B cell (primary cell): ENCODE measurements at regions not wholly inside any gene's neighbourhood (a gene's known extent, or its start where the extent isn't known, plus 50 kb on each side); places are given as distances from the start of the nearest gene placed in this dataset.

Source experiments
- ATAC-seq: fragments of 200-7000 bp; cut with Tn5 transposase; one replicate; pipeline ENCODE4 v1.10.0; 2021; ENCODE audit warnings: low read depth, mild to moderate bottlenecking, moderate number of reproducible peaks, moderate library complexity
- CTCF ChIA-PET: fragments of 350-600 bp; sonication (Branson Sonifier 250); formaldehyde crosslinking; loops from one replicate; lab custom pipeline; 2021; ENCODE audit warnings: antibody characterized with exemption, inconsistent platforms; lab: Charles Lee
- POLR2A ChIA-PET: fragments of 350-600 bp; sonication (Branson Sonifier 250); formaldehyde crosslinking; loops from one replicate; lab custom pipeline; 2021; ENCODE audit warnings: antibody characterized with exemption; lab: Charles Lee
- DNase-seq: peaks from one replicate; pipeline ENCODE4 v3.0.0; 2013
- H2AFZ ChIP-seq: 2 replicates; pipeline ENCODE4 v1.6.1; 2012; ENCODE audit warnings: mild to moderate bottlenecking, low read depth, low read length; ENCODE audit not compliant: insufficient read depth, poor library complexity, severe bottlenecking
- H3K27ac ChIP-seq, 2 donors: 1 replicate in 1 of 2; 2 replicates in 1 of 2; pipeline ENCODE4 v1.5.1; 2012 to 2013; ENCODE audit warnings: low read length in 2 of 2, mild to moderate bottlenecking in 2 of 2, moderate library complexity in 1 of 2
- H3K27me3 ChIP-seq, 4 experiments: fragments of 200-600 bp in 1 of 4; sonication (generic) in 1 of 4; replicated peaks in 1 of 4; 1 replicate in 2 of 4; 2 replicates in 2 of 4; pipeline versions ENCODE4 v1.6.1 to v1.7.0; 2013 to 2016; ENCODE audit warnings: low read length in 3 of 4, mild to moderate bottlenecking in 2 of 4, mixed read lengths in 1 of 4, moderate library complexity in 1 of 4; ENCODE audit not compliant: insufficient read depth in 4 of 4, control insufficient read depth in 3 of 4; ENCODE audit errors: control extremely low read depth in 1 of 4
- H3K36me3 ChIP-seq, 2 experiments: replicated peaks in 1 of 2; 1 replicate in 1 of 2; 2 replicates in 1 of 2; pipeline versions ENCODE4 v1.6.1 to v1.7.1; 2013; ENCODE audit warnings: low read length in 1 of 2; ENCODE audit not compliant: insufficient read depth in 2 of 2, control insufficient read depth in 1 of 2; ENCODE audit errors: control extremely low read depth in 1 of 2, extremely low read depth in 1 of 2
- H3K4me1 ChIP-seq, 2 donors: fragments of 200-600 bp in 1 of 2; sonication (generic) in 1 of 2; 1 replicate in 1 of 2; 2 replicates in 1 of 2; pipeline versions ENCODE4 v1.5.1 to v1.6.1; 2013 to 2017; ENCODE audit warnings: low read length in 2 of 2; ENCODE audit not compliant: control insufficient read depth in 2 of 2, insufficient read depth in 2 of 2
- H3K4me2 ChIP-seq: replicated peaks from 2 replicates; pipeline ENCODE3; 2012; ENCODE audit warnings: mild to moderate bottlenecking, low read depth, low read length; ENCODE audit not compliant: poor library complexity, severe bottlenecking
- H3K4me3 ChIP-seq, 5 experiments: fragments of 200-600 bp in 1 of 5; sonication (generic) in 1 of 5; 1 replicate in 3 of 5; 2 replicates in 2 of 5; pipeline versions ENCODE4 v1.5.1 to v1.7.0; 2011 to 2016; ENCODE audit warnings: low read length in 4 of 5, mild to moderate bottlenecking in 4 of 5, low read depth in 2 of 5, control low read depth in 1 of 5, moderate library complexity in 1 of 5; ENCODE audit not compliant: insufficient read depth in 1 of 5; ENCODE audit errors: control extremely low read depth in 1 of 5, extremely low read depth in 1 of 5
- H3K79me2 ChIP-seq: fragments of 200-600 bp; sonication (generic); one replicate; pipeline ENCODE4 v1.6.0; 2016; ENCODE audit warnings: low read length; ENCODE audit not compliant: control insufficient read depth, insufficient read depth
- H3K9ac ChIP-seq: fragments of 200-600 bp; sonication (generic); 2 replicates; pipeline ENCODE4 v1.6.1; 2017; ENCODE audit warnings: mild to moderate bottlenecking, low read length, moderate library complexity
- H3K9me3 ChIP-seq, 3 donors: one replicate each; pipeline versions ENCODE4 v1.6.1 to v1.7.1; 2013; ENCODE audit warnings: low read length in 2 of 3; ENCODE audit not compliant: control insufficient read depth in 2 of 3, insufficient read depth in 1 of 3; ENCODE audit errors: control extremely low read depth in 1 of 3
- H4K20me1 ChIP-seq: 2 replicates; pipeline ENCODE4 v1.6.0; 2012; ENCODE audit warnings: mild to moderate bottlenecking, low read length; ENCODE audit not compliant: insufficient read depth, control insufficient read depth, poor library complexity, severe bottlenecking
- H3K27ac Mint-ChIP-seq: one replicate; pipeline ENCODE4 v1.8.0; 2021; ENCODE audit warnings: mixed read lengths
- H3K27me3 Mint-ChIP-seq: one replicate; pipeline ENCODE4 v1.8.0; 2021; ENCODE audit warnings: mixed read lengths
- H3K4me1 Mint-ChIP-seq: one replicate; pipeline ENCODE4 v1.8.0; 2021; ENCODE audit warnings: mixed read lengths
- H3K4me3 Mint-ChIP-seq: one replicate; pipeline ENCODE4 v1.8.0; 2021; ENCODE audit warnings: mixed read lengths
- H3K9me3 Mint-ChIP-seq: one replicate; pipeline ENCODE4 v1.8.0; 2022; ENCODE audit warnings: mixed read lengths; ENCODE audit not compliant: insufficient read depth
- EZH2 ChIP-seq: IDR thresholded peaks from 2 replicates; pipeline ENCODE4 v1.6.1; 2012; ENCODE audit warnings: borderline replicate concordance, low read depth, mild to moderate bottlenecking, moderate library complexity, low read length; ENCODE audit not compliant: insufficient read depth, poor library complexity, severe bottlenecking
- WGBS: methylation state at CpG from one replicate; pipeline ENCODE4 v1.1.5; 2013; ENCODE audit warnings: missing lambda C conversion rate; ENCODE audit not compliant: insufficient coverage; 5-methylcytosine and 5-hydroxymethylcytosine counted together
- intact Hi-C: fragments of 100-400 bp; cut with micrococcal nuclease; formaldehyde crosslinking; loops from one replicate; pipeline ENCODE4 v1.10.0; 2022
- TF ChIP-seq, protein P1 (sequence below): fragments of 200-600 bp; IDR thresholded peaks from one replicate; pipeline ENCODE4 v1.8.0; 2022; ENCODE audit warnings: antibody characterized with exemption, mild to moderate bottlenecking

GRCh38 chr3:124629497-124629896 lies 100.8 kb upstream of the UMPS start:
- H3K9me3 ChIP-seq, result no peaks in the 10 kb centered on the region
- peaks cover 10 to 12% of the 10 kb centered on the region in 2 donors for H3K4me1 ChIP-seq
- Mint-ChIP-seq H3K4me1 (peaks cover 15% of the 10 kb centered on the region), H3K27ac (no peak overlapping the region), H3K9me3 (no peaks in the 10 kb centered on the region), H3K4me3 (no peak overlapping the region), H3K27me3 (no peaks in the 10 kb centered on the region)
- TF ChIP-seq, protein P1, sequence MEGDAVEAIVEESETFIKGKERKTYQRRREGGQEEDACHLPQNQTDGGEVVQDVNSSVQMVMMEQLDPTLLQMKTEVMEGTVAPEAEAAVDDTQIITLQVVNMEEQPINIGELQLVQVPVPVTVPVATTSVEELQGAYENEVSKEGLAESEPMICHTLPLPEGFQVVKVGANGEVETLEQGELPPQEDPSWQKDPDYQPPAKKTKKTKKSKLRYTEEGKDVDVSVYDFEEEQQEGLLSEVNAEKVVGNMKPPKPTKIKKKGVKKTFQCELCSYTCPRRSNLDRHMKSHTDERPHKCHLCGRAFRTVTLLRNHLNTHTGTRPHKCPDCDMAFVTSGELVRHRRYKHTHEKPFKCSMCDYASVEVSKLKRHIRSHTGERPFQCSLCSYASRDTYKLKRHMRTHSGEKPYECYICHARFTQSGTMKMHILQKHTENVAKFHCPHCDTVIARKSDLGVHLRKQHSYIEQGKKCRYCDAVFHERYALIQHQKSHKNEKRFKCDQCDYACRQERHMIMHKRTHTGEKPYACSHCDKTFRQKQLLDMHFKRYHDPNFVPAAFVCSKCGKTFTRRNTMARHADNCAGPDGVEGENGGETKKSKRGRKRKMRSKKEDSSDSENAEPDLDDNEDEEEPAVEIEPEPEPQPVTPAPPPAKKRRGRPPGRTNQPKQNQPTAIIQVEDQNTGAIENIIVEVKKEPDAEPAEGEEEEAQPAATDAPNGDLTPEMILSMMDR, result no peak
- TF ChIP-seq EZH2, result no peak
- no peaks in the 10 kb centered on the region for H3K27me3 ChIP-seq
- H4K20me1 ChIP-seq, result no peaks in the 10 kb centered on the region
- ATAC-seq, result no peak
- H3K79me2 ChIP-seq, result no peaks in the 10 kb centered on the region
- no peak overlapping the region for H2AFZ ChIP-seq
- H3K4me2 ChIP-seq, result no peak overlapping the region
- H3K9ac ChIP-seq, result no peak overlapping the region
- WGBS, result 100% methylated on average over 1 of the region's 2 CpGs
- ChIA-PET CTCF (interaction anchor here (1.1 kb wide), 1 partner anchor 69 kb away, joined by 3 read pairs; no protein-coding TSS in a partner anchor), POLR2A (no interaction called here)
- H3K27ac ChIP-seq, result no peak overlapping the region
- H3K36me3 ChIP-seq, result no peaks in the 10 kb centered on the region
- intact Hi-C loops, result no loop called here
- DNase-seq, result no peak
- no peak overlapping the region for H3K4me3 ChIP-seq

DNA sequence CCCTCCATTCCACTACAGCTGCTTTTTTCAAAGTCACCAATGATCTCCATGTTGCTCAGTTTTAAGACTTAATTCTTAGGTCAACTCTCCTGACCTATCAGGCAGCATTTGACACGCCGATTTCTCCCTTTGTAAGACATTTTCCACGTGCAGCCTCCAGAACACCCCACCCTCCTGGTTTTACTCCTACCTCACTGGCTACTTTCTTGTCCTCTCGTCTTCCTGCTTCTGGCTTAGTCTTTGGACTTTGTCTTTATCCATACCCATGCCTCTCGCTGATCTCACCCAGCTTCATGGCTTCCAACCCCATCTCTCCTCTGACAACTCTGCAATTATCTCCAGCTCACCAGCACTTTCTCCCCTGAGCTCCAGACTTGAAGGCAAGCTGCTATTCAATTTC lies 99.3 kb upstream of the UMPS start:
- Mint-ChIP-seq H3K4me3 (no peak overlapping the region), H3K27me3 (no peaks in the 10 kb centered on the region), H3K9me3 (no peaks in the 10 kb centered on the region), H3K4me1 (peaks cover 27% of the 10 kb centered on the region), H3K27ac (no peak overlapping the region)
- CTCF ChIA-PET, result no interaction called here
- intact Hi-C loops, result no loop called here
- Histone ChIP-seq H4K20me1 (no peaks in the 10 kb centered on the region), H3K9me3 (no peaks in the 10 kb centered on the region), H3K4me3 (no peak overlapping the region), H3K79me2 (no peaks in the 10 kb centered on the region), H3K36me3 (no peaks in the 10 kb centered on the region), H2AFZ (no peak overlapping the region), H3K9ac (no peak overlapping the region), H3K4me2 (no peak overlapping the region), H3K27me3 (no peaks in the 10 kb centered on the region), H3K4me1 (peaks cover 17 to 21% of the 10 kb centered on the region in 2 donors), H3K27ac (no peak overlapping the region)
- DNase-seq (no peak), ATAC-seq (no peak)
- POLR2A ChIA-PET, result no interaction called here
- no peak for TF ChIP-seq EZH2
- TF ChIP-seq, protein P1, result no peak
- 99% methylated on average over 5 of the region's 5 CpGs for WGBS
